ENCODE measurements at regions not wholly inside any gene's neighbourhood (a gene's known extent, or its start where the extent isn't known, plus 50 kb on each side); places are given as distances from the start of the nearest gene placed in this dataset.

GRCh38 chr19:30215248-30215647, 156.9 kb upstream of the ZNF536 start:
- TF ChIP-seq, protein P1, sequence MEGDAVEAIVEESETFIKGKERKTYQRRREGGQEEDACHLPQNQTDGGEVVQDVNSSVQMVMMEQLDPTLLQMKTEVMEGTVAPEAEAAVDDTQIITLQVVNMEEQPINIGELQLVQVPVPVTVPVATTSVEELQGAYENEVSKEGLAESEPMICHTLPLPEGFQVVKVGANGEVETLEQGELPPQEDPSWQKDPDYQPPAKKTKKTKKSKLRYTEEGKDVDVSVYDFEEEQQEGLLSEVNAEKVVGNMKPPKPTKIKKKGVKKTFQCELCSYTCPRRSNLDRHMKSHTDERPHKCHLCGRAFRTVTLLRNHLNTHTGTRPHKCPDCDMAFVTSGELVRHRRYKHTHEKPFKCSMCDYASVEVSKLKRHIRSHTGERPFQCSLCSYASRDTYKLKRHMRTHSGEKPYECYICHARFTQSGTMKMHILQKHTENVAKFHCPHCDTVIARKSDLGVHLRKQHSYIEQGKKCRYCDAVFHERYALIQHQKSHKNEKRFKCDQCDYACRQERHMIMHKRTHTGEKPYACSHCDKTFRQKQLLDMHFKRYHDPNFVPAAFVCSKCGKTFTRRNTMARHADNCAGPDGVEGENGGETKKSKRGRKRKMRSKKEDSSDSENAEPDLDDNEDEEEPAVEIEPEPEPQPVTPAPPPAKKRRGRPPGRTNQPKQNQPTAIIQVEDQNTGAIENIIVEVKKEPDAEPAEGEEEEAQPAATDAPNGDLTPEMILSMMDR (IDR thresholded peaks at IDR 0.05), result no peak
- TF ChIP-seq POLR2A (IDR thresholded peaks at IDR 0.05), result no peak

Measured in thyroid gland (tissue), 4 donors.